ENCODE measurements at regions not wholly inside any gene's neighbourhood (a gene's known extent, or its start where the extent isn't known, plus 50 kb on each side); places are given as distances from the start of the nearest gene placed in this dataset.

GRCh38 chr10:56279270-56279669, 81.8 kb downstream of the ZWINT start:
- no peak for DNase-seq (ENCODE audit: low read depth in 1 of 2, low spot score in 1 of 2)
- no peaks in the 10 kb centered on the region for H3K27me3 ChIP-seq (ENCODE audit: insufficient read depth, poor library complexity, severe bottlenecking)
- no peak overlapping the region for H3K27ac ChIP-seq (replicated peaks)
- no peak overlapping the region for H3K4me3 ChIP-seq (replicated peaks; ENCODE audit: insufficient read depth, low read length)
- TF ChIP-seq, protein P1, sequence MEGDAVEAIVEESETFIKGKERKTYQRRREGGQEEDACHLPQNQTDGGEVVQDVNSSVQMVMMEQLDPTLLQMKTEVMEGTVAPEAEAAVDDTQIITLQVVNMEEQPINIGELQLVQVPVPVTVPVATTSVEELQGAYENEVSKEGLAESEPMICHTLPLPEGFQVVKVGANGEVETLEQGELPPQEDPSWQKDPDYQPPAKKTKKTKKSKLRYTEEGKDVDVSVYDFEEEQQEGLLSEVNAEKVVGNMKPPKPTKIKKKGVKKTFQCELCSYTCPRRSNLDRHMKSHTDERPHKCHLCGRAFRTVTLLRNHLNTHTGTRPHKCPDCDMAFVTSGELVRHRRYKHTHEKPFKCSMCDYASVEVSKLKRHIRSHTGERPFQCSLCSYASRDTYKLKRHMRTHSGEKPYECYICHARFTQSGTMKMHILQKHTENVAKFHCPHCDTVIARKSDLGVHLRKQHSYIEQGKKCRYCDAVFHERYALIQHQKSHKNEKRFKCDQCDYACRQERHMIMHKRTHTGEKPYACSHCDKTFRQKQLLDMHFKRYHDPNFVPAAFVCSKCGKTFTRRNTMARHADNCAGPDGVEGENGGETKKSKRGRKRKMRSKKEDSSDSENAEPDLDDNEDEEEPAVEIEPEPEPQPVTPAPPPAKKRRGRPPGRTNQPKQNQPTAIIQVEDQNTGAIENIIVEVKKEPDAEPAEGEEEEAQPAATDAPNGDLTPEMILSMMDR (IDR thresholded peaks at IDR 0.05; ENCODE audit: insufficient read depth, low read length), result no peak
- no peak for TF ChIP-seq SPI1 (IDR thresholded peaks at IDR 0.05; ENCODE audit: borderline replicate concordance, low read depth)
- TF ChIP-seq REST (IDR thresholded peaks at IDR 0.05; ENCODE audit: insufficient replicate concordance, low read depth), result no peak
- TF ChIP-seq POLR2AphosphoS5 (IDR thresholded peaks at IDR 0.05; ENCODE audit: low read depth), result no peak
- TF ChIP-seq GABPA (IDR thresholded peaks at IDR 0.05; ENCODE audit: low read depth), result no peak

DNA sequence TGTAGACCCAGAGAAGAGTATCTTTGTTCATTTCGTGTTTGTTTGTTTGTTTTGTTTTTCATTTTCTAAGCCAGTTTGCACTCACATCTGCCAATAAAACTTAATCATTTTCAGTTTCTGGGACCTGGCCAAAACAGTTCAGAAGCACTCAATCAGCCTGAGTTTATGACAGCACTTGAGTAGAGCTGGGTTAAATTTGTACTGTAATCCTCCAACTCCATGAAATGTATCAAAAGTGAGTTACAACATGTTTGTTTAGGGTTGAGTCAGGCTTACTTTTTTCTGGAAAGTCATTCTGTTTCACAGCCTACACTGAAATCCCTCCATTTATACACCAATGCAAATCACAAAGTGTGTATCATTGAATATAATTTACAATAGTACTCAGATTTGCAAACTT, 91.9 kb downstream of the ZWINT start:
- Histone ChIP-seq H3K27ac (replicated peaks) (no peak overlapping the region), H3K4me3 (replicated peaks; ENCODE audit: insufficient read depth, low read length) (no peak overlapping the region), H3K27me3 (ENCODE audit: insufficient read depth, poor library complexity, severe bottlenecking) (no peaks in the 10 kb centered on the region)
- DNase-seq (ENCODE audit: low read depth in 1 of 2, low spot score in 1 of 2), result no peak
- TF ChIP-seq REST (IDR thresholded peaks at IDR 0.05; ENCODE audit: insufficient replicate concordance, low read depth) (no peak), GABPA (IDR thresholded peaks at IDR 0.05; ENCODE audit: low read depth) (no peak), SPI1 (IDR thresholded peaks at IDR 0.05; ENCODE audit: borderline replicate concordance, low read depth) (no peak)
- TF ChIP-seq, protein P1 (IDR thresholded peaks at IDR 0.05; ENCODE audit: insufficient read depth, low read length), result no peak

GRCh38 chr10:56266120-56266519, 94.9 kb downstream of the ZWINT start:
- TF ChIP-seq, protein P1 (IDR thresholded peaks at IDR 0.05; ENCODE audit: insufficient read depth, low read length), result no peak
- TF ChIP-seq GABPA (IDR thresholded peaks at IDR 0.05; ENCODE audit: low read depth) (no peak), REST (IDR thresholded peaks at IDR 0.05; ENCODE audit: insufficient replicate concordance, low read depth) (no peak)
- no peak overlapping the region for H3K27ac ChIP-seq (replicated peaks)
- no peak overlapping the region for H3K4me3 ChIP-seq (replicated peaks; ENCODE audit: insufficient read depth, low read length)
- DNase-seq (ENCODE audit: low read depth in 1 of 2, low spot score in 1 of 2), result no peak
- H3K27me3 ChIP-seq (ENCODE audit: insufficient read depth, poor library complexity, severe bottlenecking), result no peaks in the 10 kb centered on the region

Measured in HL-60 (cell line).